ENCODE measurements at regions not wholly inside any gene's neighbourhood (a gene's known extent, or its start where the extent isn't known, plus 50 kb on each side); places are given as distances from the start of the nearest gene placed in this dataset.

GRCh38 chr10:35769795-35770194, 127.7 kb upstream of the FZD8 start:
- Histone ChIP-seq H3K4me3 (replicated peaks in 1 of 2; ENCODE audit: low read depth in 1 of 2, low read length in 2 of 2) (no peak overlapping the region), H3K9me2 (ENCODE audit: insufficient read depth) (no peaks in the 10 kb centered on the region), H2AFZ (ENCODE audit: low read depth, low read length, poor library complexity, severe bottlenecking) (no peak overlapping the region), H3K4me2 (ENCODE audit: low read length) (no peak overlapping the region), H3K27ac (ENCODE audit: low read depth, low read length) (no peak overlapping the region), H3K79me2 (ENCODE audit: insufficient read depth, low read length) (no peaks in the 10 kb centered on the region), H3K9ac (ENCODE audit: low read length) (no peak overlapping the region), H3K36me3 (ENCODE audit: control insufficient read depth in 1 of 2, insufficient read depth in 2 of 2, low read length in 2 of 2) (no peaks in the 10 kb centered on the region), H4K20me1 (ENCODE audit: insufficient read depth) (no peaks in the 10 kb centered on the region), H3K27me3 (ENCODE audit: insufficient read depth, low read length) (0 out of 2 replicates have a peak, but pooled peaks cover 3% of the 10 kb centered on the region), H3K9me3 (ENCODE audit: control insufficient read depth in 1 of 2, insufficient read depth in 1 of 2, low read depth in 1 of 2, low read length in 2 of 2) (no peaks in the 10 kb centered on the region), H3K4me1 (ENCODE audit: control insufficient read depth in 1 of 2, insufficient read depth in 2 of 2, low read length in 2 of 2) (no peaks in the 10 kb centered on the region)
- ChIA-PET RAD21 (ENCODE audit: low non-redundant PET in 1 of 2, low total read pairs in 2 of 2, uncharacterized antibody in 2 of 2, unreplicated experiment in 2 of 2) (no interaction called here), POLR2A (no interaction called here), CTCF (no interaction called here)
- ATAC-seq (no peak), DNase-seq (ENCODE audit: low read depth, low spot score) (no peak)
- no TSS peak for BruUV-seq (replicated peaks)
- TF ChIP-seq RAD21 (IDR thresholded peaks at IDR 0.05; ENCODE audit: low read depth) (no peak), CEBPB (IDR thresholded peaks at IDR 0.05; ENCODE audit: low read depth) (no peak), SP1 (IDR thresholded peaks at IDR 0.05; ENCODE audit: low read depth) (no peak), REST (IDR thresholded peaks at IDR 0.05; ENCODE audit: low read depth) (no peak), ZNF274 (IDR thresholded peaks at IDR 0.05; ENCODE audit: low read depth, low read length) (no peak)
- intact Hi-C loops (cut with micrococcal nuclease), result no loop called here

GRCh38 chr10:35768731-35769130, 126.6 kb upstream of the FZD8 start:
- no peak overlapping the region for H3K4me3 ChIP-seq (replicated peaks in 1 of 2; ENCODE audit: low read depth in 1 of 2, low read length in 2 of 2)
- H3K9me3 ChIP-seq (ENCODE audit: control insufficient read depth in 1 of 2, insufficient read depth in 1 of 2, low read depth in 1 of 2, low read length in 2 of 2), result no peaks in the 10 kb centered on the region
- H4K20me1 ChIP-seq (ENCODE audit: insufficient read depth), result no peaks in the 10 kb centered on the region
- no peaks in the 10 kb centered on the region for H3K4me1 ChIP-seq (ENCODE audit: control insufficient read depth in 1 of 2, insufficient read depth in 2 of 2, low read length in 2 of 2)
- no peak overlapping the region for H3K9ac ChIP-seq (ENCODE audit: low read length)
- H3K4me2 ChIP-seq (ENCODE audit: low read length), result no peak overlapping the region
- POLR2A ChIA-PET, result no interaction called here
- no peaks in the 10 kb centered on the region for H3K9me2 ChIP-seq (ENCODE audit: insufficient read depth)
- RAD21 ChIA-PET (ENCODE audit: low non-redundant PET in 1 of 2, low total read pairs in 2 of 2, uncharacterized antibody in 2 of 2, unreplicated experiment in 2 of 2), result no interaction called here
- CTCF ChIA-PET, result no interaction called here
- TF ChIP-seq REST (IDR thresholded peaks at IDR 0.05; ENCODE audit: low read depth) (no peak), ELF1 (IDR thresholded peaks at IDR 0.05; ENCODE audit: borderline replicate concordance, low read depth) (no peak), CEBPB (IDR thresholded peaks at IDR 0.05; ENCODE audit: low read depth) (no peak), ZNF274 (IDR thresholded peaks at IDR 0.05; ENCODE audit: low read depth, low read length) (no peak), JUND (IDR thresholded peaks at IDR 0.05) (no peak), TCF7L2 (IDR thresholded peaks at IDR 0.05; ENCODE audit: borderline replicate concordance, extremely low read depth, insufficient read depth, insufficient read length) (no peak), MAX (IDR thresholded peaks at IDR 0.05) (no peak), EGR1 (IDR thresholded peaks at IDR 0.05; ENCODE audit: low read depth) (no peak), EZH2phosphoT487 (IDR thresholded peaks at IDR 0.05; ENCODE audit: borderline replicate concordance) (no peak), POLR2AphosphoS5 (IDR thresholded peaks at IDR 0.05; ENCODE audit: low read depth, low read length) (no peak)
- intact Hi-C loops (cut with micrococcal nuclease), result no loop called here
- BruUV-seq (replicated peaks), result no TSS peak
- H3K36me3 ChIP-seq (ENCODE audit: control insufficient read depth in 1 of 2, insufficient read depth in 2 of 2, low read length in 2 of 2), result no peaks in the 10 kb centered on the region
- H2AFZ ChIP-seq (ENCODE audit: low read depth, low read length, poor library complexity, severe bottlenecking), result no peak overlapping the region
- no peak for DNase-seq (ENCODE audit: low read depth, low spot score)
- 0 out of 2 replicates have a peak, but pooled peaks cover 3% of the 10 kb centered on the region for H3K27me3 ChIP-seq (ENCODE audit: insufficient read depth, low read length)
- ATAC-seq, result no peak
- no peaks in the 10 kb centered on the region for H3K79me2 ChIP-seq (ENCODE audit: insufficient read depth, low read length)
- H3K27ac ChIP-seq (ENCODE audit: low read depth, low read length), result no peak overlapping the region
